H1 (cell line): ENCODE measurements at regions not wholly inside any gene's neighbourhood (a gene's known extent, or its start where the extent isn't known, plus 50 kb on each side); places are given as distances from the start of the nearest gene placed in this dataset.

ENCODE experiments used
- NRF1 ChIP-seq: IDR thresholded peaks from 2 replicates; pipeline ENCODE4 v1.6.1; 2011; ENCODE audit warnings: mild to moderate bottlenecking, low read depth, low read length, improper control_type of control experiment
- TAF1 ChIP-seq: IDR thresholded peaks from 2 replicates; pipeline ENCODE4 v1.6.1; 2011; ENCODE audit warnings: mild to moderate bottlenecking, low read depth, low read length

- TF ChIP-seq TAF1: no peak
- no peak for TF ChIP-seq NRF1
Observed at GRCh38 chr22:48564995-48565394, 1262.7 kb downstream of the BRD1 start (continued).
